Right lobe of liver (tissue), 6 donors: ENCODE measurements at regions not wholly inside any gene's neighbourhood (a gene's known extent, or its start where the extent isn't known, plus 50 kb on each side); places are given as distances from the start of the nearest gene placed in this dataset.

Source experiments
- ATAC-seq, 4 donors: fragments of 200-7000 bp; cut with Tn5 transposase; one replicate each; pipeline ENCODE4 v1.9.1; 2020; ENCODE audit warnings: mild to moderate bottlenecking in 4 of 4, moderate library complexity in 4 of 4
- DNase-seq, 3 donors: peaks; one replicate each; pipeline ENCODE4 v3.0.0-alpha.2; 2020
- H3K27ac ChIP-seq, 3 donors: fragments of 200-600 bp; one replicate each; pipeline ENCODE4 v1.8.0; 2022
- H3K27me3 ChIP-seq, 2 donors: fragments of 200-600 bp; one replicate each; pipeline ENCODE4 v1.8.0; 2022
- H3K36me3 ChIP-seq, 4 donors: fragments of 200-600 bp; sonication (generic) in 1 of 4; one replicate each; pipeline versions ENCODE4 v1.5.1 to v1.8.0; 2017 to 2022; ENCODE audit warnings: control low read depth in 1 of 4
- H3K4me1 ChIP-seq, 4 donors: fragments of 200-600 bp; sonication (generic) in 1 of 4; one replicate each; pipeline versions ENCODE4 v1.5.1 to v1.8.0; 2017 to 2022; ENCODE audit warnings: control low read depth in 1 of 4
- H3K4me3 ChIP-seq, 3 donors: fragments of 200-600 bp; one replicate each; pipeline ENCODE4 v1.8.0; 2022
- H3K9me3 ChIP-seq, 4 donors: fragments of 200-600 bp; sonication (generic) in 1 of 4; one replicate each; pipeline versions ENCODE4 v1.5.1 to v1.8.0; 2017 to 2022; ENCODE audit warnings: control low read depth in 1 of 4
- CTCF ChIP-seq, 4 donors: fragments of 200-600 bp in 3 of 4; fragments of 450-650 bp in 1 of 4; IDR thresholded peaks; one replicate each; pipeline versions ENCODE4 v1.5.1 to v1.8.0; 2016 to 2022; ENCODE audit warnings: antibody characterized with exemption in 4 of 4, mild to moderate bottlenecking in 2 of 4
- POLR2A ChIP-seq: fragments of 450-650 bp; IDR thresholded peaks from one replicate; pipeline ENCODE4 v1.6.1; 2017; ENCODE audit warnings: antibody characterized with exemption, mild to moderate bottlenecking
- WGBS: methylation state at CpG from one replicate; pipeline ENCODE4 v1.1.6; 2018; ENCODE audit warnings: low coverage, low lambda C conversion rate; ENCODE audit not compliant: insufficient coverage; ENCODE audit errors: missing lambda C conversion rate; 5-methylcytosine and 5-hydroxymethylcytosine counted together
- intact Hi-C, 2 donors: fragments of 100-400 bp; cut with DNase I; formaldehyde crosslinking; loops; one replicate each; pipeline versions ENCODE4 v1.11.2 to v1.14.1; 2022
- donor health status: DM: no; HTN: yes; CAD: no.
- donor health status: DM: no; HTN: no; CAD: no.
- donor health status: DM: no; HTN: no; CAD: no.
- donor health status: DM: no; HTN: yes; CAD: no.
- donor health status: DM: no; HTN: yes; CAD: no.

- Histone ChIP-seq H3K9me3 (no peaks in the 10 kb centered on the region), H3K4me3 (no peak overlapping the region), H3K4me1 (no peaks in the 10 kb centered on the region), H3K27ac (no peak overlapping the region), H3K36me3 (no peaks in the 10 kb centered on the region), H3K27me3 (no peaks in the 10 kb centered on the region)
- ATAC-seq (no peak), DNase-seq (no peak)
- intact Hi-C loops = no loop called here
- 77% methylated on average over 7 of the region's 8 CpGs for WGBS
- no peak for TF ChIP-seq POLR2A
Measured at GRCh38 chr9:87086221-87086818, 139.0 kb upstream of the GAS1 start.

GRCh38 chr9:87087197-87087596 is 139.9 kb upstream of the GAS1 start:
- intact Hi-C loops = no loop called here
- no peaks in the 10 kb centered on the region for H3K4me1 ChIP-seq
- no peak for DNase-seq
- H3K27ac ChIP-seq = no peak overlapping the region
- no peaks in the 10 kb centered on the region for H3K36me3 ChIP-seq
- no peaks in the 10 kb centered on the region for H3K9me3 ChIP-seq
- no peaks in the 10 kb centered on the region for H3K27me3 ChIP-seq
- TF ChIP-seq POLR2A (no peak), CTCF (IDR thresholded peaks at IDR 0.05) (no peak)
- ATAC-seq = no peak
- H3K4me3 ChIP-seq = no peak overlapping the region

GRCh38 chr9:87088192-87088591 is 140.9 kb upstream of the GAS1 start:
- intact Hi-C loops = no loop called here
- 38% methylated on average over 1 of the region's 1 CpG for WGBS
- peak in 1 of 4 donors; percentile 58 for ATAC-seq
- Histone ChIP-seq H3K27me3 (no peaks in the 10 kb centered on the region), H3K4me1 (no peaks in the 10 kb centered on the region), H3K36me3 (no peaks in the 10 kb centered on the region), H3K9me3 (no peaks in the 10 kb centered on the region), H3K27ac (no peak overlapping the region), H3K4me3 (no peak overlapping the region)
- DNase-seq = no peak
- TF ChIP-seq CTCF (IDR thresholded peaks at IDR 0.05) (no peak), POLR2A (no peak)

GRCh38 chr9:87088621-87089365 is 141.5 kb upstream of the GAS1 start:
- H3K27me3 ChIP-seq = no peaks in the 10 kb centered on the region
- H3K36me3 ChIP-seq = no peaks in the 10 kb centered on the region
- DNase-seq = no peak
- no peaks in the 10 kb centered on the region for H3K4me1 ChIP-seq
- H3K4me3 ChIP-seq = no peak overlapping the region
- H3K27ac ChIP-seq = no peak overlapping the region
- intact Hi-C loops = no loop called here
- no peaks in the 10 kb centered on the region for H3K9me3 ChIP-seq
- WGBS = 64% methylated on average over 5 of the region's 5 CpGs
- TF ChIP-seq POLR2A (no peak), CTCF (IDR thresholded peaks at IDR 0.05) (no peak)
- no peak for ATAC-seq

- Histone ChIP-seq H3K4me3 (no peak overlapping the region), H3K27ac (no peak overlapping the region)
- DNase-seq = no peak
Measured at GRCh38 chr9:87089506-87089905, 142.2 kb upstream of the GAS1 start.

More at GRCh38 chr9:87089506-87089905, 142.2 kb upstream of the GAS1 start:
- intact Hi-C loops = no loop called here
- H3K36me3 ChIP-seq = no peaks in the 10 kb centered on the region
- no peaks in the 10 kb centered on the region for H3K4me1 ChIP-seq
- H3K9me3 ChIP-seq = no peaks in the 10 kb centered on the region
- WGBS = 18% methylated on average over 2 of the region's 2 CpGs
- TF ChIP-seq CTCF (IDR thresholded peaks at IDR 0.05) (no peak), POLR2A (no peak)
- ATAC-seq = no peak
- H3K27me3 ChIP-seq = no peaks in the 10 kb centered on the region
